ENCODE measurements at regions not wholly inside any gene's neighbourhood (a gene's known extent, or its start where the extent isn't known, plus 50 kb on each side); places are given as distances from the start of the nearest gene placed in this dataset.

DNA sequence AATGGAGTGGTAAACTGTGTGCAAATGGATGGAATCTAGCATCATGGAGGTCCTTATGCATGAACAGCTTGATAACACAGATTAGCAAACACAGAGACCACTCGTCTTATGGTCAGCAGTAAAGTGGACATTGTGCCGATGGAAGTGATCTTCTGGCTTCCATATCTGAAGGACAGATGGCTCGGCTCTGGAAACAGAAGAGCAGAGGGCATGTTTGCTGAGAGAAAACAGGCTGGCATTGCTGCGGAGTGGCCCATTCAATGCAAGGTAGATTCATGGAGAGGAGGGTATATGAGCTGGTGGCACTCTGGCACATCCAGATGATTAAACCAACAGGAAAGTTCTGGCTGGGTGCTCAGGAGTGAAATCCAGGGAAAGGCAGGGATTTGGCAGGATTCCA lies 513.2 kb downstream of the DIRAS2 start:
- no peaks in the 10 kb centered on the region for H3K79me2 ChIP-seq (ENCODE audit: insufficient read depth)
- H3K4me2 ChIP-seq: no peak overlapping the region
- ChIA-PET POLR2A (no interaction called here), CTCF (interaction anchor here (0.8 to 1.8 kb wide), 5 partner anchors 11 to 741 kb away, joined by 3 to 8 read pairs (median 4); no protein-coding TSS in a partner anchor)
- H3K9me2 ChIP-seq: no peaks in the 10 kb centered on the region
- no peak overlapping the region for H2AFZ ChIP-seq (ENCODE audit: low read depth)
- no peaks in the 10 kb centered on the region for H4K20me1 ChIP-seq (ENCODE audit: insufficient read depth)
- H3K27me3 ChIP-seq (ENCODE audit: insufficient read depth): no peaks in the 10 kb centered on the region
- no peak overlapping the region for H3K27ac ChIP-seq (ENCODE audit: low read depth in 2 of 2, low read length in 1 of 2)
- H3K4me3 ChIP-seq (ENCODE audit: low read depth in 2 of 2, low read length in 1 of 2): no peak overlapping the region
- TF ChIP-seq RFX5 (IDR thresholded peaks at IDR 0.05; ENCODE audit: low read length) (no peak), FOXJ3 (CRISPR knock-in tag; IDR thresholded peaks at IDR 0.05) (no peak), SIN3A (IDR thresholded peaks at IDR 0.05; ENCODE audit: borderline replicate concordance, low read depth, low read length) (no peak), GABPA (IDR thresholded peaks at IDR 0.05; ENCODE audit: low read depth) (no peak)
- no peaks in the 10 kb centered on the region for H3K36me3 ChIP-seq (replicated peaks in 1 of 2; ENCODE audit: control insufficient read depth in 1 of 2, insufficient read depth in 2 of 2, low read length in 1 of 2)
- H3F3A ChIP-seq (replicated peaks; ENCODE audit: insufficient read depth): no peaks in the 10 kb centered on the region
- no peak for DNase-seq
- 38% methylated on average over 4 of the region's 4 CpGs for WGBS (ENCODE audit: low lambda C conversion rate)
- H3K4me1 ChIP-seq (ENCODE audit: control insufficient read depth in 1 of 2, insufficient read depth in 2 of 2, low read depth in 1 of 2, low read length in 1 of 2): peaks cover 0 to 10% of the 10 kb centered on the region in 2 experiments; a peak in 2 of 4 replicates
- no peak overlapping the region for H3K9ac ChIP-seq
- no peaks in the 10 kb centered on the region for H3K9me3 ChIP-seq

DNA sequence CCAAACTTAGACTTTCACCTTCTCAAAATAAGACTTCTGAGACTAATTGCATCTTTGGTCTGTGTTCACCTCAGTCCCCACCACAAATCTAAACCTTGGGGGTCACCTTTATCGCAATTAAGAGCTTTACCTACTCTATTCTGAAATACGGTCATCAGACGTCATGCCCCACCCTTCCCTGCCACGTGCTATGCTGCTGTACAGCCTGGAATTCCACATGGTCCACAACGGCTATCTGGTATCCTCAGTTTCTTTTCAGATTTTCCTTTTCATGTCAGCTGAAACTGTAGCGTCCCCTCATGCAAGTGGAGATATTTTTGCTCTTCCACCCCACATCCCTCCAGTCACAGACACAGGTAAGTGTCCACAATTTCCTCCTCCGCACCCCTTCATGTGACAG lies 511.1 kb downstream of the DIRAS2 start:
- CTCF ChIA-PET: interaction anchor here (1.0 to 1.8 kb wide), 4 partner anchors 9 to 624 kb away, joined by 3 to 6 read pairs (median 4); no protein-coding TSS in a partner anchor
- Histone ChIP-seq H2AFZ (ENCODE audit: low read depth) (no peak overlapping the region), H3K36me3 (replicated peaks in 1 of 2; ENCODE audit: control insufficient read depth in 1 of 2, insufficient read depth in 2 of 2, low read length in 1 of 2) (no peaks in the 10 kb centered on the region), H3K9me2 (no peaks in the 10 kb centered on the region), H4K20me1 (ENCODE audit: insufficient read depth) (no peaks in the 10 kb centered on the region), H3K4me2 (no peak overlapping the region), H3K27ac (ENCODE audit: low read depth in 2 of 2, low read length in 1 of 2) (no peak overlapping the region), H3K27me3 (ENCODE audit: insufficient read depth) (no peaks in the 10 kb centered on the region), H3K4me3 (ENCODE audit: low read depth in 2 of 2, low read length in 1 of 2) (no peak overlapping the region), H3K79me2 (ENCODE audit: insufficient read depth) (no peaks in the 10 kb centered on the region), H3K9ac (no peak overlapping the region), H3F3A (replicated peaks; ENCODE audit: insufficient read depth) (no peaks in the 10 kb centered on the region), H3K4me1 (ENCODE audit: control insufficient read depth in 1 of 2, insufficient read depth in 2 of 2, low read depth in 1 of 2, low read length in 1 of 2) (peaks cover 0 to 3% of the 10 kb centered on the region in 2 experiments; a peak in 1 of 4 replicates), H3K9me3 (no peaks in the 10 kb centered on the region)
- TF ChIP-seq SIN3A (IDR thresholded peaks at IDR 0.05; ENCODE audit: borderline replicate concordance, low read depth, low read length) (no peak), SMC3 (IDR thresholded peaks at IDR 0.05; ENCODE audit: low read depth, low read length) (no peak), CHD2 (IDR thresholded peaks at IDR 0.05; ENCODE audit: low read length, partially characterized antibody) (no peak), ELF1 (IDR thresholded peaks at IDR 0.05) (no peak), EZH2phosphoT487 (IDR thresholded peaks at IDR 0.05; ENCODE audit: borderline replicate concordance, low read depth) (no peak), YY1 (IDR thresholded peaks at IDR 0.05; ENCODE audit: low read depth) (no peak), MEF2A (IDR thresholded peaks at IDR 0.05; ENCODE audit: borderline replicate concordance, low read depth) (no peak), TCF12 (IDR thresholded peaks at IDR 0.05) (no peak), JUND (IDR thresholded peaks at IDR 0.05) (no peak), POLR2AphosphoS5 (IDR thresholded peaks at IDR 0.05; ENCODE audit: low read depth, low read length) (no peak), ZBTB33 (IDR thresholded peaks at IDR 0.05; ENCODE audit: borderline replicate concordance, low read depth) (no peak), RXRA (IDR thresholded peaks at IDR 0.05; ENCODE audit: borderline replicate concordance, low read depth) (no peak), RAD21 (IDR thresholded peaks at IDR 0.05; ENCODE audit: low read length) (no peak), NRF1 (IDR thresholded peaks at IDR 0.05; ENCODE audit: low read depth, low read length) (no peak), FOSL2 (IDR thresholded peaks at IDR 0.05; ENCODE audit: borderline replicate concordance, low read depth) (no peak), RCOR1 (IDR thresholded peaks at IDR 0.05; ENCODE audit: low read length) (no peak)
- TF ChIP-seq, protein P1, sequence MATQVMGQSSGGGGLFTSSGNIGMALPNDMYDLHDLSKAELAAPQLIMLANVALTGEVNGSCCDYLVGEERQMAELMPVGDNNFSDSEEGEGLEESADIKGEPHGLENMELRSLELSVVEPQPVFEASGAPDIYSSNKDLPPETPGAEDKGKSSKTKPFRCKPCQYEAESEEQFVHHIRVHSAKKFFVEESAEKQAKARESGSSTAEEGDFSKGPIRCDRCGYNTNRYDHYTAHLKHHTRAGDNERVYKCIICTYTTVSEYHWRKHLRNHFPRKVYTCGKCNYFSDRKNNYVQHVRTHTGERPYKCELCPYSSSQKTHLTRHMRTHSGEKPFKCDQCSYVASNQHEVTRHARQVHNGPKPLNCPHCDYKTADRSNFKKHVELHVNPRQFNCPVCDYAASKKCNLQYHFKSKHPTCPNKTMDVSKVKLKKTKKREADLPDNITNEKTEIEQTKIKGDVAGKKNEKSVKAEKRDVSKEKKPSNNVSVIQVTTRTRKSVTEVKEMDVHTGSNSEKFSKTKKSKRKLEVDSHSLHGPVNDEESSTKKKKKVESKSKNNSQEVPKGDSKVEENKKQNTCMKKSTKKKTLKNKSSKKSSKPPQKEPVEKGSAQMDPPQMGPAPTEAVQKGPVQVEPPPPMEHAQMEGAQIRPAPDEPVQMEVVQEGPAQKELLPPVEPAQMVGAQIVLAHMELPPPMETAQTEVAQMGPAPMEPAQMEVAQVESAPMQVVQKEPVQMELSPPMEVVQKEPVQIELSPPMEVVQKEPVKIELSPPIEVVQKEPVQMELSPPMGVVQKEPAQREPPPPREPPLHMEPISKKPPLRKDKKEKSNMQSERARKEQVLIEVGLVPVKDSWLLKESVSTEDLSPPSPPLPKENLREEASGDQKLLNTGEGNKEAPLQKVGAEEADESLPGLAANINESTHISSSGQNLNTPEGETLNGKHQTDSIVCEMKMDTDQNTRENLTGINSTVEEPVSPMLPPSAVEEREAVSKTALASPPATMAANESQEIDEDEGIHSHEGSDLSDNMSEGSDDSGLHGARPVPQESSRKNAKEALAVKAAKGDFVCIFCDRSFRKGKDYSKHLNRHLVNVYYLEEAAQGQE (IDR thresholded peaks at IDR 0.05; ENCODE audit: low read depth, low read length): no peak
- TF ChIP-seq, protein P2, sequence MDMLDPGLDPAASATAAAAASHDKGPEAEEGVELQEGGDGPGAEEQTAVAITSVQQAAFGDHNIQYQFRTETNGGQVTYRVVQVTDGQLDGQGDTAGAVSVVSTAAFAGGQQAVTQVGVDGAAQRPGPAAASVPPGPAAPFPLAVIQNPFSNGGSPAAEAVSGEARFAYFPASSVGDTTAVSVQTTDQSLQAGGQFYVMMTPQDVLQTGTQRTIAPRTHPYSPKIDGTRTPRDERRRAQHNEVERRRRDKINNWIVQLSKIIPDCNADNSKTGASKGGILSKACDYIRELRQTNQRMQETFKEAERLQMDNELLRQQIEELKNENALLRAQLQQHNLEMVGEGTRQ (IDR thresholded peaks at IDR 0.05; ENCODE audit: borderline replicate concordance, low read depth, low read length): no peak
- POLR2A ChIA-PET: no interaction called here
- 56% methylated on average over 7 of the region's 7 CpGs for WGBS (ENCODE audit: low lambda C conversion rate)
- no peak for DNase-seq

Data from SK-N-SH (cell line).